Activated CD4-positive, alpha-beta T cell treated with anti-CD3 and anti-CD28 coated beads, Interleukin-2, amount 10 ng/mL, durations not matched to agents 24 days and 14 days (primary cell): ENCODE measurements at regions not wholly inside any gene's neighbourhood (a gene's known extent, or its start where the extent isn't known, plus 50 kb on each side); places are given as distances from the start of the nearest gene placed in this dataset.

Source experiments
- DNase-seq: peaks from one replicate; pipeline ENCODE4 v3.0.0; 2022
- H3K27ac Mint-ChIP-seq: one replicate; pipeline ENCODE4 v1.8.0; 2022; ENCODE audit warnings: mild to moderate bottlenecking, mixed read lengths
- H3K27me3 Mint-ChIP-seq: one replicate; pipeline ENCODE4 v1.8.0; 2022; ENCODE audit warnings: mixed read lengths
- H3K36me3 Mint-ChIP-seq: one replicate; pipeline ENCODE4 v1.8.0; 2022; ENCODE audit warnings: low read depth, mild to moderate bottlenecking, mixed read lengths
- H3K4me1 Mint-ChIP-seq: one replicate; pipeline ENCODE4 v1.8.0; 2021; ENCODE audit warnings: mixed read lengths
- H3K4me3 Mint-ChIP-seq: one replicate; pipeline ENCODE4 v1.8.0; 2022; ENCODE audit warnings: mild to moderate bottlenecking, moderate library complexity, mixed read lengths
- H3K9me3 Mint-ChIP-seq: one replicate; pipeline ENCODE4 v1.8.0; 2021; ENCODE audit warnings: mixed read lengths
- intact Hi-C: fragments of 100-400 bp; cut with micrococcal nuclease; formaldehyde crosslinking; loops from one replicate; pipeline ENCODE4 v1.15.1; 2023

- no peaks in the 10 kb centered on the region for H3K9me3 Mint-ChIP-seq
- intact Hi-C loops = no loop called here
- no peaks in the 10 kb centered on the region for H3K36me3 Mint-ChIP-seq
- no peak for DNase-seq
- no peak overlapping the region for H3K4me3 Mint-ChIP-seq
- no peaks in the 10 kb centered on the region for H3K4me1 Mint-ChIP-seq
- H3K27me3 Mint-ChIP-seq = no peaks in the 10 kb centered on the region
- H3K27ac Mint-ChIP-seq = no peak overlapping the region
These were observed 324.7 kb downstream of the FOXL1 start for GRCh38 chr16:86903068-86903467.

- H3K36me3 Mint-ChIP-seq = no peaks in the 10 kb centered on the region
- no peaks in the 10 kb centered on the region for H3K9me3 Mint-ChIP-seq
- H3K27me3 Mint-ChIP-seq = no peaks in the 10 kb centered on the region
- H3K4me1 Mint-ChIP-seq = no peaks in the 10 kb centered on the region
- H3K4me3 Mint-ChIP-seq = no peak overlapping the region
- intact Hi-C loops = no loop called here
- no peak for DNase-seq
- no peak overlapping the region for H3K27ac Mint-ChIP-seq
These were observed 327.0 kb downstream of the FOXL1 start for GRCh38 chr16:86905302-86905701.

DNA sequence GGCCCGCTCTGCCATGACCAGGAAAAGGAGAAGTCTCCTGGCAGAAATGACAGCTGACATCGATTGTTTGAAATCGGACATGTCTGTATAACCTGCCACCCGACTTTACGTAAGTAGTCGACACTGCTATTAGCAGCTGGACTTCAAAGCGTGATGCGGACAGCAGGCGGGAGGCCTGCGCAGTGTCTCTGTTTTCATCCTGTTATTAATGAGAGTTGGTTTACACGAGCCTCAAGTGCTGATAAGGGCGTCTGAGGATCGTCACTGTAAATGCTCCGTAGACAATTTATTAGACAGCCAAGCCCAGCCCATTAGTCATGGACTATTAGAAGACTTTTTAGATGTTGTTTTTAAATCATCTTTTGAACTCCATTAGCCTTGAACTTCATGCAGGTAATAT is 328.3 kb downstream of the FOXL1 start:
- Mint-ChIP-seq H3K27ac (no peak overlapping the region), H3K36me3 (no peaks in the 10 kb centered on the region), H3K4me3 (no peak overlapping the region), H3K4me1 (no peaks in the 10 kb centered on the region), H3K27me3 (no peaks in the 10 kb centered on the region), H3K9me3 (no peaks in the 10 kb centered on the region)
- intact Hi-C loops = no loop called here
- no peak for DNase-seq

DNA sequence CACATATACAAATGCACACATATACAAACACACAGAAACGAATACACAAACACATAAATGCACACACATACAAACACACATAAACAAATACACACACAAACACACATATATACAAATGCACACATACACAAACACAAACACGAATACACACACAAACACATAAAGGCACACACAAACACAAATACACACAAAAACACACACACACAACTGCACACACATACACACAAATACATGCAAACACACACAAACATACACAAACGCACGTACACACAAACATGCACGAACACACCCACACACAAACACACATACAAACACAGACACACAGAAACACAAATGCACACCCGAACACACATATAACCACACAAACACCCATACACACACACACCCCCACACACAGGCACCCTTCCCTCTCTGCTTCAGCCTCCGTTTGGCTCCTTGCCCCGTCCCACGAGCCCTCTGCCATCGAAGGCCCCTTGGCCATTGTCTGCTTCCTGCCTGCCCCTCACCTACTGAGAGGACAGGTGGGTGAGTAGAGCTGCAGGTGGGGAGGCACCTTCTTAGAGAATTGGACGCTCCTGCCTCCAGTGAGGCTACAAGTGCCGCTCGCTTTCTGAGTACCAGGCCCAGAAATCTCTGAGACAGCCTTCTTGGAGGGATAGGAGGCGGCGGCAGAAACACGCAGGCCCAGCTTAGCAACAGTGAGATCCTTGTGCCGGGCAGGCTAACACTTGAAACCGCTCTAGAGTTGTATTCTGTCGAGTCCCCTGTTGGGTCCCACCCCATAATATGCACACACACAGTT is 331.2 kb downstream of the FOXL1 start:
- Mint-ChIP-seq H3K27ac (no peak overlapping the region), H3K27me3 (no peaks in the 10 kb centered on the region), H3K9me3 (no peaks in the 10 kb centered on the region), H3K36me3 (no peaks in the 10 kb centered on the region), H3K4me1 (no peaks in the 10 kb centered on the region), H3K4me3 (no peak overlapping the region)
- DNase-seq = no peak
- intact Hi-C loops = no loop called here

- Mint-ChIP-seq H3K4me1 (no peaks in the 10 kb centered on the region), H3K27me3 (no peaks in the 10 kb centered on the region), H3K4me3 (no peak overlapping the region), H3K36me3 (no peaks in the 10 kb centered on the region), H3K9me3 (no peaks in the 10 kb centered on the region), H3K27ac (no peak overlapping the region)
- intact Hi-C loops = no loop called here
- no peak for DNase-seq
These were observed 331.9 kb downstream of the FOXL1 start for GRCh38 chr16:86910161-86910769.

GRCh38 chr16:86911437-86911958 is 333.1 kb downstream of the FOXL1 start:
- no peaks in the 10 kb centered on the region for H3K9me3 Mint-ChIP-seq
- no peaks in the 10 kb centered on the region for H3K27me3 Mint-ChIP-seq
- H3K4me3 Mint-ChIP-seq = no peak overlapping the region
- no peak for DNase-seq
- intact Hi-C loops = no loop called here
- no peaks in the 10 kb centered on the region for H3K4me1 Mint-ChIP-seq
- no peaks in the 10 kb centered on the region for H3K36me3 Mint-ChIP-seq
- H3K27ac Mint-ChIP-seq = no peak overlapping the region

GRCh38 chr16:86913886-86914285 is 335.5 kb downstream of the FOXL1 start:
- no peak overlapping the region for H3K27ac Mint-ChIP-seq
- H3K27me3 Mint-ChIP-seq = no peaks in the 10 kb centered on the region
- no peak for DNase-seq
- H3K9me3 Mint-ChIP-seq = no peaks in the 10 kb centered on the region
- no peaks in the 10 kb centered on the region for H3K36me3 Mint-ChIP-seq
- intact Hi-C loops = no loop called here
- H3K4me3 Mint-ChIP-seq = no peak overlapping the region
- H3K4me1 Mint-ChIP-seq = no peaks in the 10 kb centered on the region

DNA sequence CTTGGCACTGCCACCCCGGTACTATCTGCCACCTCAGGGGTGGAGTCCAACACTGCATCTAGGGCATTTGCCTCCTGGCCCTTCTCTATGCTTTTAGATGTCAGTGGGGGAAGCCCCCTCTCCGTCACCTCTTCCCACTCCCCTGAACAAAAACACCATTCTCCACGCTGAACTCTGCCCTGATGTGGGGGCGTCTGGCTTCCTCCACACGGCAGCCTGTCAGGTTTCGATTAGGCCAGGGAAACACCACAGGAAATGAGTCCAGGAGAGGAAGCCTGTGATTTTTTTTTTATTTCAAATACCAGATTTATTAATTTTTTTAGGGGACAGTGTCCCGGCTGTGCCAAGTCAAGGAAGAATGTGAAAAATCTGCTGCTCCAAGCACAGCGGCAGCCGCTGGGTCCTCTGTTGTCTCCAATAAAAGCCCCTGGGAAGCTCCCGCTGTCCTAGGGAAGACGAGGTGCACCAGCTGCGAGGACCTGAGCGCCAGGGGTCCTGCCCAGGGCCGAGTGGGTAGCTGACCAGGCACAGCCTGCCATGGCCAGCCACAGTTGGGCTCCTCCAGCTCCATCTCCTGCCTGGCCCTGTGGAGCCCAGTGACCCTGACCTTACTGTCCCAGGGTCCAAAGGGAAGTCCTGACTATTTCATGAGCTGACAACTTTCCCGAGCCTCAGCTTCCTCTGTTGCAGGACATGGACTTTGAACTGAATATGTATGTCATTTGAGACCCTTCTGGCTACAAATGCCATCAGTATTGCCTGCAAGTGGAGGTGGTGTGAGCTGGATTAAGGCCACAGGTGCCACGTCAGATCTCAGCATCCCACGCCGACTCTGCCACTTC is 336.7 kb downstream of the FOXL1 start:
- no peak for DNase-seq
- H3K4me1 Mint-ChIP-seq = no peaks in the 10 kb centered on the region
- intact Hi-C loops = no loop called here
- H3K9me3 Mint-ChIP-seq = peaks cover 3% of the 10 kb centered on the region
- H3K27me3 Mint-ChIP-seq = no peaks in the 10 kb centered on the region
- H3K27ac Mint-ChIP-seq = no peak overlapping the region
- H3K36me3 Mint-ChIP-seq = no peaks in the 10 kb centered on the region
- no peak overlapping the region for H3K4me3 Mint-ChIP-seq

DNA sequence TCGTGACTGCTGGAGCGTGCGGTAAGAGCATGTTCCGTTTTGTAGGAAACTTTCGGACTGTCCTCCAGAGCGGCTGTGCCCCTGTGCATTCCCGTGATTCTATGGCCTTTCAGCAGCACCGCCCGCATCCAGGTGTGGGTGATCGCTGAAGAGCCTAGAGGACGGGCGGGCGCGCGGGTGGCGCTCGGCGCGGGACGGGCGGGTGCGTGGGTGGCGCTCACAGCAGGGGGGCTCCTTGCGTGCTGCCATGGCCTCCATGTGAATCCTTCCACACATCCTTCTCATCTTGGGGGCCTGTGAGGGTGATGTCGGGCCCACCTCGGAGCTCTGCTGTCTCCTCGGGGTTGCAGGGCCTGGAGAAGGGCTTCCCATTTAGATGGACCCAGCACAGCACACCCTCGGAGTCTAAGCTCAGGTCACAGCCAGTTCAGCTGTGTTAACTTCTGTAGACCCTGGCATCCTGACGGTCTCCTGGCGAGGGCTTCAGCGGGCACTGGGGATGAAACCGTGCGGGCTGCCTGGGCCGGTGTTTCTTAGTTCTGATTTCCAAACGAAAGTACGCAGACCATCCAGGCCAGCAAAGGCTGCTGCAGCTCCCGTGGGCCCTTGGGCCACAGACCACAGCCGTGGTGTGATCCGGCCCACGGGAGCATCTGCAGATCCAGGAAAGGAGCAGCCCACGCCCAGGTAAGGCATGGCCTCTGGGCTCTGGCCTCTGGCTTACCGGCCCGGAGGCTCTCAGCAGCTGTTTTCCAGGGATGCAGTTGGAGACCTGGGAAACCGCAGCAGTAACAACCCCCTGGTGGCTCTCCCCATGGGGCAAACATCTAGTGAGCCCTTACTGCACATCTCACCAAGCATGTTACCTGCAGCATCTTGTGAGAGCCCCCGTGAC is 339.4 kb downstream of the FOXL1 start:
- peaks cover 3% of the 10 kb centered on the region for H3K9me3 Mint-ChIP-seq
- H3K4me1 Mint-ChIP-seq = no peaks in the 10 kb centered on the region
- intact Hi-C loops = no loop called here
- no peak overlapping the region for H3K27ac Mint-ChIP-seq
- no peak overlapping the region for H3K4me3 Mint-ChIP-seq
- DNase-seq = no peak
- H3K36me3 Mint-ChIP-seq = no peaks in the 10 kb centered on the region
- peaks cover 2% of the 10 kb centered on the region for H3K27me3 Mint-ChIP-seq

- Mint-ChIP-seq H3K36me3 (no peaks in the 10 kb centered on the region), H3K27ac (no peak overlapping the region), H3K9me3 (peaks cover 3% of the 10 kb centered on the region), H3K4me1 (no peaks in the 10 kb centered on the region), H3K27me3 (peaks cover 5% of the 10 kb centered on the region), H3K4me3 (no peak overlapping the region)
- no peak for DNase-seq
- intact Hi-C loops = no loop called here
These were observed 340.3 kb downstream of the FOXL1 start for GRCh38 chr16:86918637-86919036.

DNA sequence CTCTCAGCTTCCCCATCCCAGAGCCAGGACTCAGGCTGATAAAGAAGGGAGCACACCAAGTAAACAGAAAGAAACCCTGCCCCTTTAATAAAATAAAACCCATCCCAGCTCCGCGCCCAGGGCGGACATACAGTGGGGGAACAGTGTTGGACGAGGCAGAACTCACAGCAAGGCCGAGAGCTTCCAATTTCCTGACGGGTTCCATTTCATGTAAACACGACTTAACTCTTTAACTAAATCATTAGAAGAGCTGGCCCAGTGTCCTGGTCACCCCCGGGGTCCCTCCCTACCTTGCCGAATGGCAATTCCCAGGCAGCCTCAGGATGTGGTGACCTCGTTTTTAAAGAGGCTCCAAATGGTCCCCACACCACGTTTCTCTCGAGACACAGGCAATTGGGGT is 340.7 kb downstream of the FOXL1 start:
- no peaks in the 10 kb centered on the region for H3K4me1 Mint-ChIP-seq

GRCh38 chr16:86919578-86920305 is 341.4 kb downstream of the FOXL1 start:
- H3K4me3 Mint-ChIP-seq = no peak overlapping the region
- peaks cover 3% of the 10 kb centered on the region for H3K9me3 Mint-ChIP-seq
- DNase-seq = no peak
- H3K4me1 Mint-ChIP-seq = no peaks in the 10 kb centered on the region
- no peaks in the 10 kb centered on the region for H3K36me3 Mint-ChIP-seq
- H3K27ac Mint-ChIP-seq = no peak overlapping the region
- intact Hi-C loops = no loop called here
- H3K27me3 Mint-ChIP-seq = peaks cover 9% of the 10 kb centered on the region

More for the DNA sequence above, 340.7 kb downstream of the FOXL1 start:
- DNase-seq = no peak
- intact Hi-C loops = no loop called here
- Mint-ChIP-seq H3K4me3 (no peak overlapping the region), H3K9me3 (peaks cover 3% of the 10 kb centered on the region), H3K36me3 (no peaks in the 10 kb centered on the region), H3K27ac (no peak overlapping the region), H3K27me3 (peaks cover 5% of the 10 kb centered on the region)

DNA sequence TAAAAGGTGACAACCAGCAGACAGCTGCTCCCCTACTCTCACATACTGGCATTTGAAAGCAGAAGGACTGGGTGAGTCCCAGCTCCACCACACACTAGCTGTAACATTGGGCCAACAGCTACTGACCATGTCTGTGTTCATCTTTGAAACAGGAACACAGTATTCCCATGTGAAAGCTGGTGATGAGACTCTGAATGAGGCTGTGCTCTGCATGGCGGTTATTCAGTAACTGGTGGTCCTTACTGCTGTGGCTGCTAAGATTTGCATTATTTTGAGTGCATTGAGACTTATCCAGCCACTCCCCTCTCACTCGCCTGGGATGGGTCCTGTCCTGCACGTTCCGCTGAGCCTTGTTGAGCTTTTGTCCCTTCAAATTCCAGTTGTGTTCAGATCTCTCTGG is 342.9 kb downstream of the FOXL1 start:
- intact Hi-C loops = no loop called here
- Mint-ChIP-seq H3K36me3 (no peaks in the 10 kb centered on the region), H3K27me3 (peaks cover 18% of the 10 kb centered on the region), H3K4me1 (no peaks in the 10 kb centered on the region), H3K9me3 (peaks cover 3% of the 10 kb centered on the region), H3K4me3 (no peak overlapping the region), H3K27ac (no peak overlapping the region)
- DNase-seq = no peak
